OCI-LY3 (cell line): ENCODE measurements at regions not wholly inside any gene's neighbourhood (a gene's known extent, or its start where the extent isn't known, plus 50 kb on each side); places are given as distances from the start of the nearest gene placed in this dataset.
A peak's percentile ranks its signal among the peaks of the same experiment; 100 is the strongest.
"Not testable (repeated sequence)": the region's sequence is repeated elsewhere in the genome, so short reads cannot be mapped to it uniquely, and the experiment has no call there.

Experiments
- H2AFZ ChIP-seq: fragments of 200-600, 300-600 bp; shearing (Covaris generic); 2 replicates; pipeline ENCODE4 v1.6.0; 2014; ENCODE audit warnings: antibody characterized with exemption, low read depth, low read length
- H3K27ac ChIP-seq: fragments of 200-600, 300-600 bp; sonication (generic); 2 replicates; pipeline ENCODE4 v1.5.1; 2014; ENCODE audit warnings: mild to moderate bottlenecking, low read length, moderate library complexity, mixed read lengths
- H3K27me3 ChIP-seq: fragments of 200-600, 300-600 bp; sonication (generic); 2 replicates; pipeline ENCODE4 v1.6.1; 2014; ENCODE audit warnings: low read depth, low read length, mixed read lengths
- H3K36me3 ChIP-seq: fragments of 200-600, 300-600 bp; sonication (generic); replicated peaks from 2 replicates; pipeline ENCODE3; 2014; ENCODE audit warnings: low read depth, low read length, mixed read lengths
- H3K4me1 ChIP-seq: fragments of 300-600, 200-600 bp; sonication (generic); 2 replicates; pipeline ENCODE4 v1.6.1; 2014; ENCODE audit warnings: low read length, mixed read lengths
- H3K4me2 ChIP-seq: fragments of 200-600, 300-600 bp; sonication (generic); 2 replicates; pipeline ENCODE4 v1.6.1; 2014; ENCODE audit warnings: low read length, mixed read lengths
- H3K4me3 ChIP-seq: fragments of 300-600, 200-600 bp; sonication (generic); 2 replicates; pipeline ENCODE4 v1.5.1; 2014; ENCODE audit warnings: antibody characterized with exemption, mild to moderate bottlenecking, low read length, moderate library complexity
- H3K79me2 ChIP-seq: fragments of 300-600, 200-600 bp; shearing (Covaris generic); 2 replicates; pipeline ENCODE4 v1.6.1; 2014; ENCODE audit warnings: mild to moderate bottlenecking, low read length, mixed read lengths
- H3K9ac ChIP-seq: fragments of 300-600, 200-600 bp; shearing (Covaris generic); 2 replicates; pipeline ENCODE4 v1.6.0; 2014; ENCODE audit warnings: mild to moderate bottlenecking, low read length, moderate library complexity
- H3K9me3 ChIP-seq: fragments of 200-600, 300-600 bp; shearing (Covaris generic); 2 replicates; pipeline ENCODE4 v1.6.1; 2014; ENCODE audit warnings: low read length, mixed read lengths; ENCODE audit not compliant: insufficient read depth
- H4K20me1 ChIP-seq: fragments of 200-600, 300-600 bp; sonication (generic); 2 replicates; pipeline ENCODE4 v1.6.1; 2016; ENCODE audit warnings: low read length, mixed read lengths; ENCODE audit not compliant: insufficient read depth
- CTCF ChIP-seq: fragments of 200-600, 300-600 bp; sonication (generic); IDR thresholded peaks from 2 replicates; pipeline ENCODE4 v1.5.1; 2014; ENCODE audit warnings: antibody characterized with exemption, low read length, low read depth
- EZH2phosphoT487 ChIP-seq: fragments of 200-600 bp; shearing (Covaris generic); IDR thresholded peaks from 2 replicates; pipeline ENCODE4 v1.6.1; 2018; ENCODE audit warnings: antibody characterized with exemption, mixed run types, low read depth

GRCh38 chr2:84126530-84126929 is 332.6 kb downstream of the SUCLG1 start:
- H3K9ac ChIP-seq: no peak overlapping the region
- no peaks in the 10 kb centered on the region for H4K20me1 ChIP-seq
- no peak overlapping the region for H3K4me2 ChIP-seq
- no peaks in the 10 kb centered on the region for H3K27me3 ChIP-seq
- H3K79me2 ChIP-seq: no peaks in the 10 kb centered on the region
- H3K27ac ChIP-seq: no peak overlapping the region
- TF ChIP-seq CTCF (peak; percentile 22), EZH2phosphoT487 (no peak)
- no peak overlapping the region for H2AFZ ChIP-seq
- no peak overlapping the region for H3K4me3 ChIP-seq
- no peaks in the 10 kb centered on the region for H3K4me1 ChIP-seq
- no peaks in the 10 kb centered on the region for H3K9me3 ChIP-seq
- H3K36me3 ChIP-seq: no peaks in the 10 kb centered on the region

GRCh38 chr2:84126084-84126483 is 333.0 kb downstream of the SUCLG1 start:
- Histone ChIP-seq H3K4me3 (no peak overlapping the region), H3K9me3 (no peaks in the 10 kb centered on the region), H4K20me1 (no peaks in the 10 kb centered on the region), H2AFZ (no peak overlapping the region), H3K27ac (no peak overlapping the region), H3K9ac (no peak overlapping the region), H3K4me1 (no peaks in the 10 kb centered on the region), H3K27me3 (no peaks in the 10 kb centered on the region), H3K79me2 (no peaks in the 10 kb centered on the region), H3K36me3 (no peaks in the 10 kb centered on the region), H3K4me2 (no peak overlapping the region)
- TF ChIP-seq CTCF (no peak), EZH2phosphoT487 (no peak)

DNA sequence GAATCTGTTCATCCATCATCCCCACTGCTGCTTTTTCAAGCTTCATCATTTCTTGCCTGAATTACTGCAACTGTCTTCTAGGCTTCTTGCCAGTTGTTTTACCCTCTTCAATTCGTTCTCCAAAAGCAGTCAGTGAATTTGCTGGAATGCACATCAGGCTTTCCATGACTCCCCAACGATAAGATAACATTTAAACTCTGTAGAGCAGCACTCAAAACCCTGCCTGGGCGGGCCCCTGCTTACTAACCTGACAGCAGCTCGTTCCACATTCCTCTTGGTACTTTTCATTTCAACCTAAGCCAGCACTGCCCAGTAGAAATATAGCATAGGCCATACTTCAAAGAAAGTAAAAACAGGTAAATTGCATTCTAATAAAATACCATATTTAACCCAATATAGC is 342.9 kb downstream of the SUCLG1 start:
- Histone ChIP-seq H3K36me3 (no peaks in the 10 kb centered on the region), H2AFZ (no peak overlapping the region), H3K27me3 (no peaks in the 10 kb centered on the region), H3K9ac (no peak overlapping the region), H3K4me2 (no peak overlapping the region), H3K4me1 (peaks cover 10% of the 10 kb centered on the region), H3K79me2 (no peaks in the 10 kb centered on the region), H3K4me3 (no peak overlapping the region), H3K27ac (no peak overlapping the region), H3K9me3 (no peaks in the 10 kb centered on the region), H4K20me1 (no peaks in the 10 kb centered on the region)
- TF ChIP-seq CTCF: no peak

DNA sequence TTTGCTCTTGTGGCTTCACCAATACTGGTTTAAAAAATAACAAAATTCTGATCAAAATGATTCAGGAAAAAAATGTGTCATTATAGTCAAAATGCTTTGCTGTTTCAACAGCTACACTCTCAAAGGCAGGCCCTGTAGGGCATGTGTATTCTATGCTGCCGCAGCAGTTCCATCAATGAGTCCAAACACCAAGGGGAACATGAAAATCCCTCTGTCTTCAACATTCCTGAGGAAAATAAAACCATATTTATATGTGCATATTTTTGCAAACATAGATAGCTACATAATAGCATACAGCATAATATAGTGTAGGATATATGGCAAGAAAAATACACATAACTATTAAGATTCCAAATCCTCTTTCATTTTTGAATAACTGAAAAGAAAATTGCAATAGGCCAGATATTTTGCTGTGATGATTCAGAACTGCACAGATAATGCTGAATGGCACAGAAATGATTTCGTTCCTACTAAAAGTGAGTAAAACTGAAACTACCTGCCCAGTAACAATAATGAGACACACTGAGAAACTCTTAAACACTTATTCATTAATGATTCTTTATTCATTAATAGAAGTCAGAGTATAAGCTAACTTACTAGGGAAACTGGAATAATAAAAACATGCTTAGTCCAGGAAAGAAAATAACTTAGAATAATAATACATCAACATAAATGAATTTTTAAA is 343.8 kb downstream of the SUCLG1 start:
- no peaks in the 10 kb centered on the region for H3K79me2 ChIP-seq

DNA sequence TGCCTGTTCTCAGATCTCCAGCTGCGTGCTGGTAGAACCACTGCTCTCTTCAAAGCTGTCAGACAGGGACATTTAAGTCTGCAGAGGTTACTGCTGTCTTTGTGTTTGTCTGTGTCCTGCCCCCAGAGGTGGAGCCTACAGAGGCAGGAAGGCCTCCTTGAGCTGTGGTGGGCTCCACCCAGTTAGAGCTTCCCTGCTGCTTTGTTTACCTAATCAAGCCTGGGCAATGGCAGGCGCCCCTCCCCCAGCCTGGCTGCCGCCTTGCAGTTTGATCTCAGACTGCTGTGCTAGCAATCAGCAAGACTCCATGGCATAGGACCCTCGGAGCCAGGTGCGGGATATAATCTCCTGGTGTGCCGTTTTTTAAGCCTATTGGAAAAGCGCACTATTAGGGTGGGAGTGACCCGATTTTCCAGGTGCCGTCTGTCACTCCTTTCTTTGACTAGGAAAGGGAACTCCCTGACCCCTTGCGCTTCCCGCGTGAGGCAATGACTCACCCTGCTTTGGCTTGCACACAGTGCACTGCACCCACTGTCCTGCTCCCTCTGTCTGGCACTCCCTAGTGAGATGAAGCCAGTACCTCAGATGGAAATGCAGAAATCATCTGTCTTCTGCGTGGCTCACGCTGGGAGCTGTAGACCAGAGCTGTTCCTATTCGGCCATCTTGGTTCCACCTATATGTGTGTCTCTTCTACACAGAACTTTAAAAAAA is 355.1 kb downstream of the SUCLG1 start:
- not testable (repeated sequence) for H3K27ac ChIP-seq, H2AFZ ChIP-seq, H3K36me3 ChIP-seq, H3K4me3 ChIP-seq, H3K4me2 ChIP-seq, H3K9ac ChIP-seq, H3K4me1 ChIP-seq, H3K79me2 ChIP-seq, H3K27me3 ChIP-seq, H4K20me1 ChIP-seq, H3K9me3 ChIP-seq

More for the DNA sequence above, 343.8 kb downstream of the SUCLG1 start:
- Histone ChIP-seq H3K9ac (no peak overlapping the region), H2AFZ (no peak overlapping the region), H3K27me3 (no peaks in the 10 kb centered on the region), H3K27ac (no peak overlapping the region), H3K4me3 (no peak overlapping the region), H4K20me1 (no peaks in the 10 kb centered on the region), H3K4me2 (peak overlapping the region; percentile 24; the same call in 1 of the 2 replicates), H3K36me3 (no peaks in the 10 kb centered on the region), H3K9me3 (no peaks in the 10 kb centered on the region), H3K4me1 (peaks cover 10% of the 10 kb centered on the region)
- TF ChIP-seq EZH2phosphoT487 (no peak), CTCF (no peak)
